ENCODE measurements at regions not wholly inside any gene's neighbourhood (a gene's known extent, or its start where the extent isn't known, plus 50 kb on each side); places are given as distances from the start of the nearest gene placed in this dataset.

DNA sequence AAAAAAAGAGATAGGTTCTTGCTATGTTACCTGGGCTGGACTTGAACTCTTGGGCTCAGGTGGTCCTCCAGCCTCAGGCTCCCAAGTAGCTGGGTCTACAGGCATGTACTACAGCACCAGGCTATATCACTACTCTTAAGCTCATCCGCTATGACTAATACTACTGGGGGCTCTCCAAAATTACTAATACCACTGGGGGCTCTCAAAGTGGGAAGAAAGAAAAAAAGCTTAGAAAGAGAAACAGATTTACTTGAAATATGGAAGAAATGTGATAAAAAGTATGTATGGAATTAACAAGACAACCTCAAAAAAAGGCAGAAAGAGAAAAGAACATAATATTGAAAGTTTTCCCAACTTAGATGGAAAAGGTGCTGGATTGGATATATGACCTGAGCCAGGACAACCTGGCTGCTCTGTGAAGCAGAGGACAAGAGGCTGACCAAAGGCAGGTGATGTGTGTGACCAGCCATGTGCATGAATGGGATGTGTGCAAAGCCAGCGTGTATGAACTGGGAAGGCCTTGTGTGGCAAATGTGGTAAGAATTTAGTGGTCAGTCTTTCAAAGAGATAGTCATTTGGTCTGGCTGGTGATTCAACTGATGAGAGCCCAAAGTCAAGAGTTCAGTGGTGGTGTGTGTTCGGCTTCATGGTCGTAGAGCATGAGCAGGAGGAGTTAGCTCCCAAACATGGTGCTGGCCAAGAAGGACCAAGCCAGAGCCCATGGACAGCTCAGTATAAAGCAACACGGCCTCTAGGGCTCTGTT is 232.4 kb upstream of the KLF14 start:
- Mint-ChIP-seq H3K9me3 (ENCODE audit: insufficient read depth) (no peaks in the 10 kb centered on the region), H3K27me3 (ENCODE audit: low read depth) (no peaks in the 10 kb centered on the region), H3K4me3 (no peak overlapping the region), H3K27ac (peak overlapping the region; percentile 5), H3K36me3 (ENCODE audit: low read depth) (peaks cover 15% of the 10 kb centered on the region), H3K4me1 (ENCODE audit: low read depth) (peaks cover 61% of the 10 kb centered on the region)
- ChIA-PET CTCF (interaction anchor here (0.7 to 1.8 kb wide), 6 partner anchors 10 to 74 kb away, joined by 3 to 12 read pairs (median 4); no protein-coding TSS in a partner anchor), POLR2A (no interaction called here)
- ATAC-seq: peak; percentile 23
- DNase-seq: no peak

GRCh38 chr7:130970196-130970595 is 236.2 kb upstream of the KLF14 start:
- ATAC-seq (peak; percentile 5), DNase-seq (no peak)
- H3K9me3 Mint-ChIP-seq (ENCODE audit: insufficient read depth): peaks cover 23% of the 10 kb centered on the region
- CTCF ChIA-PET: interaction anchor here (0.9 to 3.1 kb wide), 10 partner anchors 9 to 99 kb away, joined by 3 to 55 read pairs (median 8); no protein-coding TSS in a partner anchor
- H3K36me3 Mint-ChIP-seq (ENCODE audit: low read depth): peaks cover 36% of the 10 kb centered on the region
- H3K27ac Mint-ChIP-seq: peak overlapping the region; percentile 75
- H3K27me3 Mint-ChIP-seq (ENCODE audit: low read depth): no peaks in the 10 kb centered on the region
- peaks cover 64% of the 10 kb centered on the region for H3K4me1 Mint-ChIP-seq (ENCODE audit: low read depth)
- POLR2A ChIA-PET: interaction anchor here (1.0 to 2.6 kb wide), 6 partner anchors 8 to 57 kb away, joined by 3 to 9 read pairs (median 4); no protein-coding TSS in a partner anchor
- H3K4me3 Mint-ChIP-seq: no peak overlapping the region

- peaks cover 26% of the 10 kb centered on the region for H3K9me3 Mint-ChIP-seq (ENCODE audit: insufficient read depth)
- no peaks in the 10 kb centered on the region for H3K27me3 Mint-ChIP-seq (ENCODE audit: low read depth)
- POLR2A ChIA-PET: interaction anchor here (1.0 to 2.6 kb wide), 6 partner anchors 9 to 57 kb away, joined by 3 to 9 read pairs (median 4); no protein-coding TSS in a partner anchor
- DNase-seq (no peak), ATAC-seq (peak; percentile 50)
- CTCF ChIA-PET: interaction anchor here (0.9 to 3.1 kb wide), 14 partner anchors 9 to 98 kb away, joined by 3 to 55 read pairs (median 6); no protein-coding TSS in a partner anchor
- peaks cover 41% of the 10 kb centered on the region for H3K36me3 Mint-ChIP-seq (ENCODE audit: low read depth)
- peaks cover 69% of the 10 kb centered on the region for H3K4me1 Mint-ChIP-seq (ENCODE audit: low read depth)
- H3K4me3 Mint-ChIP-seq: no peak overlapping the region
- peak overlapping the region; percentile 75 for H3K27ac Mint-ChIP-seq
These were observed 236.7 kb upstream of the KLF14 start for GRCh38 chr7:130970696-130971095.

DNA sequence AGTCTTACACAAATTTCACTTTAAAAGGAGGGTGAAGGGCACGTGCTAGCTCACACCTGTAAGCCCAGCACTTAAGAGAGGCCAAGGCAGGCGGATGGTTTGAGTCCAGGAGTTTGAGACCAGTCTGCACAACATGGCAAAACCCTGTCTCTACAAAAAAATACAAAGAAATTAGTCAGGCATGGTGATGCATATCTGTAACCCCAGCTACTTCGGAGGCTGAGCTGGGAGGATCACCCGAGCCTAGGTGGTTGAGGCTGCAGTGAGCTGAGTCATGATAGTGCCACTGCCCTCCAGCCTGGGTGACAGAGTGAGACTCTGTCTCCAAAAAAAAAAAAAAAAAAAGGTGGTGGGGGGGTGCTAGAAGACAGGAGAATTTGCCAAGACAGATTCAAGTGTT is 237.3 kb upstream of the KLF14 start:
- no peaks in the 10 kb centered on the region for H3K27me3 Mint-ChIP-seq (ENCODE audit: low read depth)
- ATAC-seq: peak; percentile 38
- peaks cover 43% of the 10 kb centered on the region for H3K36me3 Mint-ChIP-seq (ENCODE audit: low read depth)
- ChIA-PET POLR2A (interaction anchor here (1.5 to 2.6 kb wide), 4 partner anchors 9 to 58 kb away, joined by 4 to 9 read pairs (median 6); no protein-coding TSS in a partner anchor), CTCF (interaction anchor here (1.3 to 3.1 kb wide), 12 partner anchors 8 to 74 kb away, joined by 3 to 55 read pairs (median 6); no protein-coding TSS in a partner anchor)
- H3K4me3 Mint-ChIP-seq: peak overlapping the region; percentile 26
- peaks cover 71% of the 10 kb centered on the region for H3K4me1 Mint-ChIP-seq (ENCODE audit: low read depth)
- H3K9me3 Mint-ChIP-seq (ENCODE audit: insufficient read depth): peaks cover 28% of the 10 kb centered on the region
- H3K27ac Mint-ChIP-seq: peak overlapping the region; percentile 75
- peak; percentile 42 for DNase-seq

DNA sequence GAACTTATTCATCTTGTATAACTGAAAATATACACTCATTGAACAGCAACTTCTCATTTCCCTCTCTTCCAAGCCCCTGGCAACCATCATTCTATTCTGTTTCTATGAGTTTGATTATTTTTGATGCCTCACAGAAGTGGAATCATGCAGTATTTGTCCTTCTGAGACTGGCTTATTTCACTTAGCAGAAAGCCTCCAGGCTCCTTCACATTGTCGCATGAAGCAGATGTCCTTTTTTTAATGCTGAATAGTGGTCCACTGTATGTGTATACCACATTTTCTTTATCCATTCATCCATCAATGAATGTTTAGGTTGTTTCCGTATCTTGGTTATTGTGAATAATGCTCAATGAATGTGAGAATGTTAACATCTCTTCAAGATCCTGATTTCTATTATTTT is 238.2 kb upstream of the KLF14 start:
- H3K36me3 Mint-ChIP-seq (ENCODE audit: low read depth): peaks cover 43% of the 10 kb centered on the region
- H3K4me3 Mint-ChIP-seq: no peak overlapping the region
- no peak overlapping the region for H3K27ac Mint-ChIP-seq
- POLR2A ChIA-PET: interaction anchor here (2.5 to 2.6 kb wide), 2 partner anchors 10 to 15 kb away, joined by 9 read pairs; no protein-coding TSS in a partner anchor
- peaks cover 28% of the 10 kb centered on the region for H3K9me3 Mint-ChIP-seq (ENCODE audit: insufficient read depth)
- H3K27me3 Mint-ChIP-seq (ENCODE audit: low read depth): no peaks in the 10 kb centered on the region
- ATAC-seq (no peak), DNase-seq (no peak)
- CTCF ChIA-PET: interaction anchor here (1.5 to 3.1 kb wide), 6 partner anchors 10 to 68 kb away, joined by 3 to 55 read pairs (median 14); no protein-coding TSS in a partner anchor
- H3K4me1 Mint-ChIP-seq (ENCODE audit: low read depth): peaks cover 64% of the 10 kb centered on the region

GRCh38 chr7:130973637-130974036 is 239.6 kb upstream of the KLF14 start:
- Mint-ChIP-seq H3K4me1 (ENCODE audit: low read depth) (peaks cover 52% of the 10 kb centered on the region), H3K27ac (peak overlapping the region; percentile 7), H3K36me3 (ENCODE audit: low read depth) (peaks cover 42% of the 10 kb centered on the region), H3K27me3 (ENCODE audit: low read depth) (no peaks in the 10 kb centered on the region), H3K9me3 (ENCODE audit: insufficient read depth) (peaks cover 28% of the 10 kb centered on the region), H3K4me3 (no peak overlapping the region)
- ChIA-PET CTCF (interaction anchor here (0.9 to 1.2 kb wide), 3 partner anchors 9 to 67 kb away, joined by 3 to 6 read pairs (median 4); no protein-coding TSS in a partner anchor), POLR2A (interaction anchor here (0.8 kb wide), 1 partner anchor 16 kb away, joined by 3 read pairs; no protein-coding TSS in a partner anchor)
- DNase-seq (no peak), ATAC-seq (no peak)

GRCh38 chr7:130974169-130974568 is 240.2 kb upstream of the KLF14 start:
- DNase-seq: no peak
- H3K36me3 Mint-ChIP-seq (ENCODE audit: low read depth): peaks cover 42% of the 10 kb centered on the region
- H3K4me1 Mint-ChIP-seq (ENCODE audit: low read depth): peaks cover 49% of the 10 kb centered on the region
- CTCF ChIA-PET: interaction anchor here (0.7 to 1.7 kb wide), 7 partner anchors 8 to 79 kb away, joined by 3 to 6 read pairs (median 3); no protein-coding TSS in a partner anchor
- H3K4me3 Mint-ChIP-seq: no peak overlapping the region
- peak overlapping the region; percentile 7 for H3K27ac Mint-ChIP-seq
- no peaks in the 10 kb centered on the region for H3K27me3 Mint-ChIP-seq (ENCODE audit: low read depth)
- H3K9me3 Mint-ChIP-seq (ENCODE audit: insufficient read depth): peaks cover 28% of the 10 kb centered on the region
- no peak for ATAC-seq
- POLR2A ChIA-PET: interaction anchor here (0.8 kb wide), 1 partner anchor 16 kb away, joined by 3 read pairs; no protein-coding TSS in a partner anchor

DNA sequence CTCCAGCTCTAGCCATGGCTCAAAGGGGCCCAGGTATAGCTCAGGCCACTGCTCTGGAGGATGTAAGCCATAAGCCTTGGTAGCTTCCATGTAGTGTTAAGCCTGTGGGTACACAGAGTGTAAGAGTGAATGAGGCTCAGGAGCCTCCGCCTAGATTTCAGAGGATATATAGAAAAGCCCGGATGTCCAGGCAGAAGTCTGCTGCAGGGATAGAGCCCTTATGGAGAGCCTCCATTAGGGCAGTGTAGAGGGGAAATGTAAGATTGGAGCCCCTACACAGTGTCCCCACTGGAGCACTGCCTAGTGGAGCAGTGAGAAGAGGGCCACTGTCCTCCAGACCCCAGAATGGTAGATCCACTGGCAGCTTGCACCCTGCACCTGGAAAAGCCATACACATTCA is 240.8 kb upstream of the KLF14 start:
- Mint-ChIP-seq H3K27ac (no peak overlapping the region), H3K36me3 (ENCODE audit: low read depth) (peaks cover 42% of the 10 kb centered on the region), H3K9me3 (ENCODE audit: insufficient read depth) (peaks cover 28% of the 10 kb centered on the region), H3K4me3 (no peak overlapping the region), H3K27me3 (ENCODE audit: low read depth) (no peaks in the 10 kb centered on the region), H3K4me1 (ENCODE audit: low read depth) (peaks cover 54% of the 10 kb centered on the region)
- POLR2A ChIA-PET: no interaction called here
- DNase-seq: no peak
- CTCF ChIA-PET: interaction anchor here (0.7 to 1.7 kb wide), 7 partner anchors 8 to 80 kb away, joined by 3 to 6 read pairs (median 4); no protein-coding TSS in a partner anchor
- ATAC-seq: no peak

DNA sequence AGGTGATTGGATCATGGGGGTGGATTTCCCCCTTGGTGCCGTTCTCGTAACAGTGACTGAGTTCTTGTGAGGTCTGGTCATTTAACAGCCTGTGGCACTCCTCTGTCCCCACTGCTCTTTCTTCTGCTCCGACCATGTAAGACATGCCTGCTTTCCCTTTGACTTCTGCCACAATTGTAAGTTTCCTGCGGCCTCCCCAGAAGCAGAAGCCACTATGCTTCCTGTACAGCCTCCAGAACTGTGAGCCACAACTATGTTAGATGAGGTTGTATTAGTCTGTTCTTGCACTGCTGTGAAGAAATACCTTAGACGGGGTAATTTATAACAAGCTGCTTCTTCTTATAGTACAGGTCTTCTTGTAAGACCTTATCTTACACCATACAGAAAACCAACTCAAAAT is 241.7 kb upstream of the KLF14 start:
- peaks cover 28% of the 10 kb centered on the region for H3K9me3 Mint-ChIP-seq (ENCODE audit: insufficient read depth)
- no peaks in the 10 kb centered on the region for H3K27me3 Mint-ChIP-seq (ENCODE audit: low read depth)
- peaks cover 42% of the 10 kb centered on the region for H3K36me3 Mint-ChIP-seq (ENCODE audit: low read depth)
- CTCF ChIA-PET: interaction anchor here (1.4 kb wide), 1 partner anchor 16 kb away, joined by 5 read pairs; no protein-coding TSS in a partner anchor
- H3K4me1 Mint-ChIP-seq (ENCODE audit: low read depth): peaks cover 46% of the 10 kb centered on the region
- no peak for DNase-seq
- H3K4me3 Mint-ChIP-seq: no peak overlapping the region
- no peak for ATAC-seq
- peak overlapping the region; percentile 68 for H3K27ac Mint-ChIP-seq
- POLR2A ChIA-PET: interaction anchor here (0.6 to 0.7 kb wide), 2 partner anchors 702 to 1459 kb away, joined by 3 read pairs; no protein-coding TSS in a partner anchor

- H3K36me3 Mint-ChIP-seq (ENCODE audit: low read depth): peaks cover 2% of the 10 kb centered on the region
- H3K4me3 Mint-ChIP-seq: no peak overlapping the region
- no peaks in the 10 kb centered on the region for H3K9me3 Mint-ChIP-seq (ENCODE audit: insufficient read depth)
- H3K4me1 Mint-ChIP-seq (ENCODE audit: low read depth): peaks cover 29% of the 10 kb centered on the region
- DNase-seq (peak; percentile 50), ATAC-seq (peak; percentile 86)
- H3K27ac Mint-ChIP-seq: no peak overlapping the region
- no peaks in the 10 kb centered on the region for H3K27me3 Mint-ChIP-seq (ENCODE audit: low read depth)
- ChIA-PET POLR2A (interaction anchor here (1.2 to 2.3 kb wide), 4 partner anchors 22 to 85 kb away, joined by 3 to 21 read pairs (median 6); no protein-coding TSS in a partner anchor), CTCF (interaction anchor here (0.6 to 6.7 kb wide), 59 partner anchors 8 to 565 kb away, joined by 3 to 132 read pairs (median 6); no protein-coding TSS in a partner anchor)
These were observed 248.2 kb upstream of the KLF14 start for GRCh38 chr7:130982160-130982638.

- ChIA-PET CTCF (interaction anchor here (0.6 to 6.7 kb wide), 51 partner anchors 9 to 543 kb away, joined by 3 to 132 read pairs (median 7); no protein-coding TSS in a partner anchor), POLR2A (interaction anchor here (1.7 to 2.3 kb wide), 2 partner anchors 22 to 25 kb away, joined by 6 to 21 read pairs; no protein-coding TSS in a partner anchor)
- peaks cover 29% of the 10 kb centered on the region for H3K4me1 Mint-ChIP-seq (ENCODE audit: low read depth)
- H3K4me3 Mint-ChIP-seq: no peak overlapping the region
- ATAC-seq (no peak), DNase-seq (no peak)
- no peak overlapping the region for H3K27ac Mint-ChIP-seq
- no peaks in the 10 kb centered on the region for H3K27me3 Mint-ChIP-seq (ENCODE audit: low read depth)
- no peaks in the 10 kb centered on the region for H3K36me3 Mint-ChIP-seq (ENCODE audit: low read depth)
- H3K9me3 Mint-ChIP-seq (ENCODE audit: insufficient read depth): no peaks in the 10 kb centered on the region
These were observed 248.6 kb upstream of the KLF14 start for GRCh38 chr7:130982651-130983050.

All from activated CD8-positive, alpha-beta T cell treated with anti-CD3 and anti-CD28 coated beads, Interleukin-2, amount 10 ng/mL, durations not matched to agents 7 days and 5 days (primary cell).